Stomach (tissue), 4 donors: ENCODE measurements at regions not wholly inside any gene's neighbourhood (a gene's known extent, or its start where the extent isn't known, plus 50 kb on each side); places are given as distances from the start of the nearest gene placed in this dataset.
"Not testable (repeated sequence)": the region's sequence is repeated elsewhere in the genome, so short reads cannot be mapped to it uniquely, and the experiment has no call there.

Experiments
- CTCF ChIP-seq, 7 experiments: fragments of 450-650 bp in 4 of 7; fragments of 200-600 bp in 3 of 7; sonication (generic) in 3 of 7; IDR thresholded peaks; one replicate each; pipeline ENCODE4 v1.5.1; 2016 to 2019; ENCODE audit warnings: antibody characterized with exemption in 7 of 7, control low read depth in 2 of 7, mild to moderate bottlenecking in 1 of 7
- EP300 ChIP-seq: sonication (generic); formaldehyde crosslinking; IDR thresholded peaks from one replicate; pipeline ENCODE4 v1.6.1; 2017; ENCODE audit warnings: antibody characterized with exemption
- POLR2A ChIP-seq, 4 donors: fragments of 450-650 bp; IDR thresholded peaks; one replicate each; pipeline ENCODE4 v1.6.1; 2016; ENCODE audit warnings: antibody characterized with exemption in 4 of 4, control low read depth in 2 of 4, mild to moderate bottlenecking in 1 of 4, moderate library complexity in 1 of 4
- POLR2AphosphoS5 ChIP-seq, 3 donors: sonication (generic); formaldehyde crosslinking; IDR thresholded peaks; one replicate each; pipeline ENCODE4 v1.6.1; 2016; ENCODE audit warnings: antibody characterized with exemption in 3 of 3

- TF ChIP-seq CTCF (IDR thresholded peaks at IDR 0.05); POLR2A (IDR thresholded peaks at IDR 0.05); POLR2AphosphoS5 (IDR thresholded peaks at IDR 0.05); EP300: not testable (repeated sequence)
Observed at GRCh38 chr21:6492691-6493090, 4028.7 kb upstream of the TPTE start.
